SU-DHL-6 (cell line): ENCODE measurements at regions not wholly inside any gene's neighbourhood (a gene's known extent, or its start where the extent isn't known, plus 50 kb on each side); places are given as distances from the start of the nearest gene placed in this dataset.

Source experiments
- EZH2phosphoT487 ChIP-seq: fragments of 200-600 bp; sonication (generic), shearing (Covaris generic); conservative IDR thresholded peaks from 2 replicates; pipeline ENCODE4 v1.6.1; 2018; ENCODE audit warnings: mild to moderate bottlenecking, antibody characterized with exemption, low read length, moderate library complexity, mixed read lengths
- TF ChIP-seq, protein P1 (sequence below): fragments of 200-600 bp; sonication (generic); IDR thresholded peaks from one replicate; pipeline ENCODE4 v1.5.1; 2017; ENCODE audit warnings: antibody characterized with exemption, mild to moderate bottlenecking, low read length, moderate library complexity; ENCODE audit not compliant: insufficient read depth, poor library complexity, severe bottlenecking

DNA sequence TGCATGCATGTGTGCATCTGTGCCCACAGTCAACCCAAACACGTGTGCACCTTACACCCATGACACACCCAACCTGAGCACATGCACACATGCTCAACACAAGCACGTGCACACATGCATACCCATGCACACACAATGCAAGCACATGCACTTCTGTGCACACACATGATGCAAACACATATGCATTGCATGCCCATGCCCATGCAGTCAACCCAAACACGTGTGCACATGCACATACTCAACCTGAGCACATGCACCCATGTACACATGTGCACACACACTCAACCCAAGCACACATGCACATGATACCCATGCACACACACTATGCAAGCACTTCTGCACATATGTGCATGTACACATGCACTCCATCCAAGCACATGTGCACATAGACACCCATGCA lies 84.5 kb upstream of the FAM20C start:
- TF ChIP-seq, protein P1, sequence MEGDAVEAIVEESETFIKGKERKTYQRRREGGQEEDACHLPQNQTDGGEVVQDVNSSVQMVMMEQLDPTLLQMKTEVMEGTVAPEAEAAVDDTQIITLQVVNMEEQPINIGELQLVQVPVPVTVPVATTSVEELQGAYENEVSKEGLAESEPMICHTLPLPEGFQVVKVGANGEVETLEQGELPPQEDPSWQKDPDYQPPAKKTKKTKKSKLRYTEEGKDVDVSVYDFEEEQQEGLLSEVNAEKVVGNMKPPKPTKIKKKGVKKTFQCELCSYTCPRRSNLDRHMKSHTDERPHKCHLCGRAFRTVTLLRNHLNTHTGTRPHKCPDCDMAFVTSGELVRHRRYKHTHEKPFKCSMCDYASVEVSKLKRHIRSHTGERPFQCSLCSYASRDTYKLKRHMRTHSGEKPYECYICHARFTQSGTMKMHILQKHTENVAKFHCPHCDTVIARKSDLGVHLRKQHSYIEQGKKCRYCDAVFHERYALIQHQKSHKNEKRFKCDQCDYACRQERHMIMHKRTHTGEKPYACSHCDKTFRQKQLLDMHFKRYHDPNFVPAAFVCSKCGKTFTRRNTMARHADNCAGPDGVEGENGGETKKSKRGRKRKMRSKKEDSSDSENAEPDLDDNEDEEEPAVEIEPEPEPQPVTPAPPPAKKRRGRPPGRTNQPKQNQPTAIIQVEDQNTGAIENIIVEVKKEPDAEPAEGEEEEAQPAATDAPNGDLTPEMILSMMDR = no peak
- TF ChIP-seq EZH2phosphoT487 = no peak
